ENCODE measurements at regions not wholly inside any gene's neighbourhood (a gene's known extent, or its start where the extent isn't known, plus 50 kb on each side); places are given as distances from the start of the nearest gene placed in this dataset.

DNA sequence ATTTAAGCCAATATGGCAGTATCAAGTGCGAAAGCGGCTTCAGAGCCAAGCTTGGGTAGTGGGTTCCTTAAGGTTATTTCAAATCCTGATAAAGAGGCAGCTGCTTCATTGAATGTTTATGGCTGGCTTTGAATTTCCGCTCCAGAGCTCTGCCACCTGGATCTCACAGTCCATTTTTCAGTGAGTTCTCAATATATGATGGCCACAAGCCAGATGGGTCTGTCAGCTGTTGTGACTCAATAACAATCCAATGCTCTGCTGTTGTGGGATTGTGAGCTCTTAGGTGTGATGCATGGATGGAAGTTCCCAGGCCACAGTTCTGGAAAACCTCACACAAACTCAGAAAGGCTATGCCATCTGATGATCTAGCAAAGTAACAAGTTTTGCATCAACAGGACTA is 743.8 kb upstream of the LRRN3 start:
- TF ChIP-seq RFX1 (IDR thresholded peaks at IDR 0.05) (no peak), HMGA1 (CRISPR knock-in tag; conservative IDR thresholded peaks at IDR 0.05) (no peak)
